ENCODE measurements at regions not wholly inside any gene's neighbourhood (a gene's known extent, or its start where the extent isn't known, plus 50 kb on each side); places are given as distances from the start of the nearest gene placed in this dataset.

- TF ChIP-seq CTCF (conservative IDR thresholded peaks at IDR 0.05 in 1 of 2, IDR thresholded peaks at IDR 0.05 in 1 of 2; ENCODE audit: low read depth in 1 of 2, low read length in 2 of 2) (no peak), EZH2 (IDR thresholded peaks at IDR 0.05; ENCODE audit: low read length, missing control alignments) (no peak)
Measured at GRCh38 chr7:69032848-69033247, 565.4 kb upstream of the AUTS2 start.

Measured in fibroblast of lung (primary cell).